NCI-H2196 treated with DMSO at 0.1 percent for 48 hours (cell line): ENCODE measurements at regions not wholly inside any gene's neighbourhood (a gene's known extent, or its start where the extent isn't known, plus 50 kb on each side); places are given as distances from the start of the nearest gene placed in this dataset.
A peak's percentile ranks its signal among the peaks of the same experiment; 100 is the strongest.
"Not testable (repeated sequence)": the region's sequence is repeated elsewhere in the genome, so short reads cannot be mapped to it uniquely, and the experiment has no call there.

Experiments used
- DNase-seq: peaks from one replicate; lab custom pipeline; 2025; ENCODE audit not compliant: unreplicated experiment; lab: John Stamatoyannopoulos, UW

DNA sequence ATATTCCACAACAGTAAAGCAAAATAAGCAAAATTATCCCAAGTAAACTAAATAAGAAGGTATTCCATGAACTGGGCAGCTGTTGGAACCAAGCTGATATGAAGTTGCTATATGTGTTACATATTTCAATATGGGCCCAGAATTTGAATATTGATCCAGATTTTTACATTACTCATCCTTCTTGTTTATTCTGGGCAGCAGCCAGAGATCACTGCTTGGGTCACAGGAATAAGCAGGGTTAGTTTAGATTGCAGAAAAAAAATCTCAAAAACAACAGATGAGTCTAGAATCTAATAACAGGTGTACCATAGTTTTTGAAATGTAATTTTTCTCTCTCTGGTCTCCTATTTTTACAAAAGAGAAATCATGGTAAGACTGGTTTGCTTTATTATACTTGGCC is 171.5 kb upstream of the NAMPT start:
- DNase-seq: no peak

GRCh38 chr7:106452031-106452851 is 167.5 kb upstream of the NAMPT start:
- no peak for DNase-seq

GRCh38 chr7:106451171-106451570 is 166.4 kb upstream of the NAMPT start:
- no peak for DNase-seq

GRCh38 chr7:106450716-106451115 is 165.9 kb upstream of the NAMPT start:
- no peak for DNase-seq

DNA sequence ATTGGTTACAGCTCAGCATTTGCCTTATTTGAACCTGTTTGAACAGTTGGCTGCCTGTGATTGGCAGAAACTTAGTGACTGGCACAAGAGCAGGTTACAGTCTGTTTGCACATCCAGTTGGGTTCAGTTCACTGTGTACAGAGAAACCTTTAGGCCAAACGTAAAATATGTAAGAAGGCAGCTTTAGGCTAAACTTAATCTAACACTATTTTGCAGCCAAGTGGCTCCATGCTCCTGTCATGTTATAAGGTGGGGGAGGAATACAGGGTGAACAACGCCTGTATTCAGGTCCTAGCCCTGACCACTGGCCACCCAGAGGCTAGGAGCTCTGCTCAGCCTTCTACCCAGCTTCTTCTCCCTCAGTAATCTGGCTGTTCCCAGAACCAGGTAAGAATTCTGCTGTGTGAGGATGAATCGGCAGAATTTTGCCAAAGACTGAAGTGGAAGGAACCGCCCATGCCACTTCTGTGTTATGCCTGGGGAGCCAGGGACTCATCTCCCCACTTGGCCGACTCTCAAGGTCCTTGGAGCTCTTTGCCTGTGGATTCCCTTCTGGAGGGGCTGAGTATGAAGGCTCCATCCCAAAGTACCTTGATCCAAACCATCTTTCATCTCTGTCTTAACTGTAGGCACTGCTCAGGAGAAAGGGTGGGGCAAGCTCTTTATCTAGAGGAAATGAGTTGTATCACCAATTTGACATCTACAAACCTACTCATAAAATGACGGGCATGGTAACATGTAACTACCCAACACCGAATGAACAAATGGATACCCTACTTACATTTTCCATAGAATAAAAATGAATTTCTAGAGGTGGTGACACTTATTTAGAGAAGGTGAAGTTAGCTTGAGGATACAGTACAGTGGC is 164.4 kb upstream of the NAMPT start:
- no peak for DNase-seq

GRCh38 chr7:106448346-106448991 is 163.7 kb upstream of the NAMPT start:
- no peak for DNase-seq

DNA sequence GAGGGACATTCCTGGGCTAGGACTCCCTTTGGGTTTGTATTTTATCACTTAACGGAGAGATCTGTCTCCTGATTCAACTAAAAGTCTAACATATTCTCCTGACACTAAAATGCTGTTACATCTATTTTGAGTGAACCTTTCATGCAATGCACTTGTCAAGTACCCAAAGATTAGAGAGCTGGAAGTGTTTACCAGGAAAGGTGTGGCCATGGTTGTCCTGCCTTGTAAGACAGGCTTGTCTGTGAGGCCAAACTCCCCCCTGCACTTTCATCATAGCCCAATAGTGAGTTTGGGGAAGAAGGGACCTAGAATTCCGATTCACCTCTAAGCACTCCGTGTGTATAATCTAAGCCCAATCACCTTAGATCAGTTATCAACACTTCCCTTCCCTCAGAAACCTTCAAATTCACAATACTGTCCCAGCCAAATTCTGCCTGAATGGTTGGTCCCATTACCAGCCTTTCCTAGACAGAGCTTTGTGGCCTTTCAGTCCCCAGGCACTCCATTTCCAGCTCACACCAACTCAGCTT is 162.6 kb upstream of the NAMPT start:
- no peak for DNase-seq

GRCh38 chr7:106445366-106445765 is 160.6 kb upstream of the NAMPT start:
- not testable (repeated sequence) for DNase-seq

DNA sequence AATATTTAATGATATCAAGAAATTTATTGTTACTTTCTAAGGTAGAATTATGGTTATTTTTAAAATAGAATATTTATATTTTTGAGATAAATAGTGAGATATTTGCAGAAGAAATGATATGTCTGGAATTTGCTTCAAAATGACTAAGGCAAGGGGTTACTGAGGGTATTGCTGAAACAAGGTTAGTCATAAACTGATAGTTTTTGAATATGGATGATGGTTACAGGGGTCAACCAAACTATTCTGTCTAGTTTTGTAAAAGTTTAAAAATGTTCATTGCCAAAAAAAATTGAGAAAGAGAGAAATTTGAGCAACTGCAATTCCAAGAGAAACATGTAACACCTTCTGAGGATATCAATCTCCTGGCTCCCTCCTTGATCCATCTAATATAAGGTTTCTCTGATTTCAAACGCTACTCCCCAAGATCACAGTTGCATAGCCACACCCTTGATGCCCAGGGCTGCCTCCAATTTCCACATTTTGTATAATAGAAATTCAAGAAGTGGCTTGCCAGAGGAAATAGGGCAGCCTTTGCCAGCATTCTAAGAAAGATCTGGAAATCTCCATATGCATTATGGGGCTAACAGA is 159.4 kb upstream of the NAMPT start:
- DNase-seq: no peak

GRCh38 chr7:106443156-106443555 is 158.4 kb upstream of the NAMPT start:
- DNase-seq: no peak

- no peak for DNase-seq
Observed at GRCh38 chr7:106442476-106442875, 157.7 kb upstream of the NAMPT start.

DNA sequence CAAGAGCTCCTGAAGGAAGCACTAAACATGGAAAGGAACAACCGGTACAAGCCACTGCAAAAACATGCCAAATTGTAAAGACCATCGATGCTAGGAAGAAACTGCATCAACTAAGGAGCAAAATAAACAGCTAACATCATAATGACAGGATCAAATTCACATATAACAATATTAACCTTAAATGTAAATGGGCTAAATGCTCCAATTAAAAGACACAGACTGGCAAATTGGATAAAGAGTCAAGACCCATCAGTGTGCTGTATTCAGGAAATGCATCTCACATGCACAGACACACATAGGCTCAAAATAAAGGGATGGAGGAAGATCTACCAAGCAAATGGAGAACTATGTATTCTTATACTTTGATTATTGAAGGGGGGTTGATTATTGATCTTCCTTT is 156.6 kb upstream of the NAMPT start:
- not testable (repeated sequence) for DNase-seq

- not testable (repeated sequence) for DNase-seq
Observed at GRCh38 chr7:106436933-106437332, 152.2 kb upstream of the NAMPT start.

DNA sequence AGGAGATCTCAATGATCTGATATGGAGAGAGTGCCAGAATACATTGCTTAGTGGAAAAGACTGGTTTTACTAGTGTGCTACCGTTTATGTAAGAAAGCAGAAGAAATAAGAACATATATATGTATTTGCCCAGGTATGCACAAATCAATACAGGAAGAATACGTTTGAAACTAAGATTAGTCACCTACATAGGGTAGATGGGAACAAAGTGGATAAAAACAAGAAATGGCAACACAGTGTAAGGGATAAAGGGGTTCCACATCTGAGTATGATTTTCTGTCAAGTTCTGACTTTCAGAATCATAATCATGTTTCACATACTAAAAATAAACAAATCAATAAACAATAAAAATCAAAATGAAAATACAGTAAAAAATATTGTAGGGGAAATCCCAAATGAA is 148.6 kb upstream of the NAMPT start:
- DNase-seq: no peak

DNA sequence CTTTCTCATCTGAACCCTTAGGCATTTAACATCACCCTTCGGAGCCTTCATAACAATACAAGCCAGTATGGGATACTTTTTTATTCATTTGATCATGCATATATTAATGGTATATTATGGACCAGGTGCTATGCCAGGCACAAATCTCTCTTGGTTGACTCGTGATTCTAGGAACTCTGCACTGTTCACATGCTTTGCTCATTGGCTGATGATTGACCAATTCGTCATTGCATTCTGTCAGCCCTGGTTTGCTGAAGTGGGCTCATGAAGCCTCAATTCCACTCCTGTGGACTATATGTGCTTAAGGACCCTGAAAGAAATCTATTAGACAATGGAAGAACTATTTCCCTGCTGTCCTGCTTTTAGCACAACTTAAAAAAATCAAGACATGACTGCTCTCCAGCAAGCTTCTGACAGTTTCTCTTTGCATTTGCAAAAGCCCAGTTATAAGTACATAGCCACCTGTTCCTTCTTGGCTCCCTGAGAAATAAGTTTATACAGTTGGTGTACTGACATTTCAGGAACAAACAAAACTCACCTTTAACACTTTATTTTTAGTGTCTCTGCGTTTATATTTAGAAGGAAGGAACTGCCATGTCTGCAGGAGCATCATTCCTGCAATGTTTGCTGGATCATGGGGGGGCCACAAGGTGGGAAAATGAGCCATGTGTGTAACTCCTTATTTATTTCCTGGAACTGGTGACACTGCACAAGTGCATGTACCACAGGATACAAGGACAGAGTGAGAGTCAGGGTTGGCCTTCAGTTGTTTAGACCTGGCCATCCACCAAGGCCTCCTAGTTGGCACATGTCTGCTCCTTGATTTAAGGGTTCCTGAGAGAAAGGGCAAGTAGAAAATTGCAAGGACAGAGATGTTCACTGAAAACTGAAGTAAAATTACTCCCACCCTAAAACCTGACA is 146.0 kb upstream of the NAMPT start:
- no peak for DNase-seq

DNA sequence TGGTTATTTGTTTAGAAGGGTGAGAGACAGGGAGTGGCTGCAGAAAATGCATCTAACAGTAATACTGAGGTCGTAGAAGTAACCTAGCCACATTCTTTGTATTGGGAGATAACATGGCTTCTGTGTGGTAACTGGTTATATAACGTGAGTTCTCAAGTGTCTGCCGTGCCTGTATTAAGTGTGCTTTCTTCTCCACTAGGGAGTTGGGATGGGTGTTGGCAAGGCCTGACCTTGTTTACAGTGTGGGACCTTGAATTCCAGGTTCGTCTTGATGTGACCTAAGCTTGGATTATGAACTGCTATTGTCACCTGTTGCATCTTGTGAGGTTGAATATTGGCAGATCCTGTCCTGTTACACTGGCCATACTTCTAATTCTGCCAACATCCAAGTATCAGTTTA is 145.3 kb upstream of the NAMPT start:
- no peak for DNase-seq

GRCh38 chr7:106426803-106427202 is 142.0 kb upstream of the NAMPT start:
- no peak for DNase-seq

- DNase-seq: peak; percentile 27
Observed at GRCh38 chr7:106425017-106425719, 140.4 kb upstream of the NAMPT start.

- DNase-seq: no peak
Observed at GRCh38 chr7:106424476-106425016, 139.8 kb upstream of the NAMPT start.
